ENCODE measurements at regions not wholly inside any gene's neighbourhood (a gene's known extent, or its start where the extent isn't known, plus 50 kb on each side); places are given as distances from the start of the nearest gene placed in this dataset.

GRCh38 chr6:148614602-148615001, 132.2 kb upstream of the UST start:
- Histone ChIP-seq H3K36me3 (ENCODE audit: control insufficient read depth in 4 of 4, insufficient read depth in 3 of 4, low read depth in 1 of 4, low read length in 3 of 4) (no peaks in the 10 kb centered on the region), H3K4me3 (ENCODE audit: low read depth in 1 of 3, low read length in 3 of 3) (no peak overlapping the region), H3K9me3 (ENCODE audit: control insufficient read depth in 4 of 4, low read length in 3 of 4) (no peaks in the 10 kb centered on the region), H3K9ac (ENCODE audit: low read depth in 1 of 2, low read length in 2 of 2) (no peak overlapping the region), H3K4me1 (ENCODE audit: control insufficient read depth in 4 of 4, insufficient read depth in 4 of 4, low read length in 3 of 4) (no peaks in the 10 kb centered on the region), H3K27me3 (ENCODE audit: control insufficient read depth in 4 of 4, insufficient read depth in 4 of 4, low read length in 3 of 4) (no peaks in the 10 kb centered on the region), H3K27ac (ENCODE audit: low read depth in 1 of 2, low read length in 2 of 2) (no peak overlapping the region)
- 86% methylated on average over 3 of the region's 3 CpGs for WGBS
- no peak for DNase-seq (ENCODE audit: low spot score)
- TF ChIP-seq MAX (IDR thresholded peaks at IDR 0.05) (no peak), HNF4A (conservative IDR thresholded peaks at IDR 0.05) (no peak), NR2F2 (IDR thresholded peaks at IDR 0.05) (no peak), HNF4G (IDR thresholded peaks at IDR 0.05) (no peak), ATF3 (IDR thresholded peaks at IDR 0.05) (no peak), YY1 (IDR thresholded peaks at IDR 0.05) (no peak), JUND (IDR thresholded peaks at IDR 0.05) (no peak), TAF1 (conservative IDR thresholded peaks at IDR 0.05) (no peak), ZBTB33 (IDR thresholded peaks at IDR 0.05) (no peak), RXRA (IDR thresholded peaks at IDR 0.05) (no peak), GABPA (IDR thresholded peaks at IDR 0.05 in 1 of 2, conservative IDR thresholded peaks at IDR 0.05 in 1 of 2) (no peak), SP1 (IDR thresholded peaks at IDR 0.05) (no peak), RAD21 (IDR thresholded peaks at IDR 0.05) (no peak), FOXA1 (IDR thresholded peaks at IDR 0.05) (no peak), EGR1 (IDR thresholded peaks at IDR 0.05; ENCODE audit: low read depth in 2 of 2) (no peak), REST (IDR thresholded peaks at IDR 0.05) (no peak), CTCF (IDR thresholded peaks at IDR 0.05; ENCODE audit: low read depth, low read length, missing input control) (no peak)

GRCh38 chr6:148616841-148617240, 130.0 kb upstream of the UST start:
- Histone ChIP-seq H3K27me3 (ENCODE audit: control insufficient read depth in 4 of 4, insufficient read depth in 4 of 4, low read length in 3 of 4) (no peaks in the 10 kb centered on the region), H3K36me3 (ENCODE audit: control insufficient read depth in 4 of 4, insufficient read depth in 3 of 4, low read depth in 1 of 4, low read length in 3 of 4) (no peaks in the 10 kb centered on the region), H3K9me3 (ENCODE audit: control insufficient read depth in 4 of 4, low read length in 3 of 4) (no peaks in the 10 kb centered on the region), H3K4me1 (ENCODE audit: control insufficient read depth in 4 of 4, insufficient read depth in 4 of 4, low read length in 3 of 4) (no peaks in the 10 kb centered on the region), H3K4me3 (ENCODE audit: low read depth in 1 of 3, low read length in 3 of 3) (no peak overlapping the region), H3K9ac (ENCODE audit: low read depth in 1 of 2, low read length in 2 of 2) (no peak overlapping the region), H3K27ac (ENCODE audit: low read depth in 1 of 2, low read length in 2 of 2) (no peak overlapping the region)
- DNase-seq (ENCODE audit: low spot score): no peak
- 76% methylated on average over 3 of the region's 3 CpGs for WGBS
- TF ChIP-seq GABPA (IDR thresholded peaks at IDR 0.05 in 1 of 2, conservative IDR thresholded peaks at IDR 0.05 in 1 of 2) (no peak), REST (IDR thresholded peaks at IDR 0.05) (no peak), ZBTB33 (IDR thresholded peaks at IDR 0.05) (no peak), HNF4G (IDR thresholded peaks at IDR 0.05) (no peak), YY1 (IDR thresholded peaks at IDR 0.05) (no peak)
